ENCODE measurements at regions not wholly inside any gene's neighbourhood (a gene's known extent, or its start where the extent isn't known, plus 50 kb on each side); places are given as distances from the start of the nearest gene placed in this dataset.

- TF ChIP-seq REST (IDR thresholded peaks at IDR 0.05; ENCODE audit: insufficient replicate concordance, low read depth), result no peak
- TF ChIP-seq CTCF (IDR thresholded peaks at IDR 0.05; ENCODE audit: insufficient read depth, low read length), result no peak
These were observed 70.3 kb upstream of the NANOS1 start for GRCh38 chr10:118958984-118959925.
